Glutamatergic neuron (in vitro differentiated cells): ENCODE measurements at regions not wholly inside any gene's neighbourhood (a gene's known extent, or its start where the extent isn't known, plus 50 kb on each side); places are given as distances from the start of the nearest gene placed in this dataset.

Source experiments
- DNase-seq: peaks from one replicate; pipeline ENCODE4 v3.0.0; 2022
- H3K27ac Mint-ChIP-seq: one replicate; pipeline ENCODE4 v1.8.0; 2020; ENCODE audit warnings: mild to moderate bottlenecking, mixed read lengths, inconsistent platforms; ENCODE audit not compliant: unreplicated experiment
- H3K27me3 Mint-ChIP-seq: one replicate; pipeline ENCODE4 v1.8.0; 2020; ENCODE audit warnings: mild to moderate bottlenecking, moderate library complexity, mixed read lengths, inconsistent platforms; ENCODE audit not compliant: unreplicated experiment
- H3K36me3 Mint-ChIP-seq: one replicate; pipeline ENCODE4 v1.8.0; 2020; ENCODE audit warnings: mild to moderate bottlenecking, mixed read lengths, inconsistent platforms; ENCODE audit not compliant: unreplicated experiment
- H3K4me1 Mint-ChIP-seq: one replicate; pipeline ENCODE4 v1.8.0; 2020; ENCODE audit warnings: mild to moderate bottlenecking, low read depth, mixed read lengths, inconsistent platforms; ENCODE audit not compliant: unreplicated experiment
- H3K4me3 Mint-ChIP-seq: one replicate; pipeline ENCODE4 v1.8.0; 2020; ENCODE audit warnings: mild to moderate bottlenecking, mixed read lengths, inconsistent platforms; ENCODE audit not compliant: unreplicated experiment
- H3K9me3 Mint-ChIP-seq: one replicate; pipeline ENCODE4 v1.8.0; 2020; ENCODE audit warnings: mild to moderate bottlenecking, moderate library complexity, mixed read lengths, inconsistent platforms; ENCODE audit not compliant: unreplicated experiment
- CTCF ChIP-seq: fragments of 200-600 bp; sonication (generic); IDR thresholded peaks from one replicate; pipeline ENCODE4 v1.5.0; 2021; ENCODE audit not compliant: partially characterized antibody, unreplicated experiment

- TF ChIP-seq CTCF = no peak
- no peaks in the 10 kb centered on the region for H3K9me3 Mint-ChIP-seq
- no peak for DNase-seq
- no peak overlapping the region for H3K4me3 Mint-ChIP-seq
- H3K27ac Mint-ChIP-seq = no peak overlapping the region
- H3K27me3 Mint-ChIP-seq = no peaks in the 10 kb centered on the region
- no peaks in the 10 kb centered on the region for H3K4me1 Mint-ChIP-seq
- H3K36me3 Mint-ChIP-seq = no peaks in the 10 kb centered on the region
Measured at GRCh38 chr11:43239791-43240190, 72.0 kb upstream of the API5 start.

DNA sequence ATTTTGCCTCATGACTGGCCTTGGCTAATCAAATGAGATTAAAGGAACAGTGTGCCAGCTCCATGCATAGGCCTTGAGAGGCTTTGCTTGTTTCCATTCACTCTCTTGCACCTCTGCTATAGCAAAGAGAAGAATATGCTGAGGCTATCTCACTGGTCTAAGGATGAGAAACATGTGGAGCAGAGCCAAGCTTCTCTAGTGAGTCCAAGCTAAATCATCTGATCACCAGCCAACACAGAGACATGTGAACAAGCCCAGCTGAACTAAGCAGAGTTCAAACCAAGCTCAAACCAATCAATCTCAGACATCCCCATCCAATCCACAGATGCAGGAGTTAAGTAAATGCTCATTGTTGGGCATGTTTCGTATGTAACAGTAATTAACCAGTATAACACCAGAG, 69.4 kb upstream of the API5 start:
- Mint-ChIP-seq H3K4me1 (no peaks in the 10 kb centered on the region), H3K27me3 (no peaks in the 10 kb centered on the region), H3K27ac (no peak overlapping the region), H3K36me3 (no peaks in the 10 kb centered on the region), H3K9me3 (no peaks in the 10 kb centered on the region), H3K4me3 (no peak overlapping the region)
- DNase-seq = no peak
- TF ChIP-seq CTCF = no peak

GRCh38 chr11:43243927-43244326, 67.9 kb upstream of the API5 start:
- H3K27ac Mint-ChIP-seq = no peak overlapping the region
- no peaks in the 10 kb centered on the region for H3K27me3 Mint-ChIP-seq
- H3K36me3 Mint-ChIP-seq = no peaks in the 10 kb centered on the region
- DNase-seq = no peak
- H3K4me3 Mint-ChIP-seq = no peak overlapping the region
- no peak for TF ChIP-seq CTCF
- H3K4me1 Mint-ChIP-seq = no peaks in the 10 kb centered on the region
- no peaks in the 10 kb centered on the region for H3K9me3 Mint-ChIP-seq

- Mint-ChIP-seq H3K27me3 (no peaks in the 10 kb centered on the region), H3K36me3 (no peaks in the 10 kb centered on the region), H3K4me1 (no peaks in the 10 kb centered on the region), H3K27ac (no peak overlapping the region), H3K4me3 (no peak overlapping the region), H3K9me3 (no peaks in the 10 kb centered on the region)
- no peak for DNase-seq
- TF ChIP-seq CTCF = no peak
Measured at GRCh38 chr11:43245466-43245865, 66.3 kb upstream of the API5 start.

GRCh38 chr11:43250309-43250708, 61.5 kb upstream of the API5 start:
- no peak for TF ChIP-seq CTCF
- no peaks in the 10 kb centered on the region for H3K9me3 Mint-ChIP-seq
- DNase-seq = no peak
- no peak overlapping the region for H3K27ac Mint-ChIP-seq
- peaks cover 7% of the 10 kb centered on the region for H3K27me3 Mint-ChIP-seq
- H3K4me1 Mint-ChIP-seq = no peaks in the 10 kb centered on the region
- no peak overlapping the region for H3K4me3 Mint-ChIP-seq
- no peaks in the 10 kb centered on the region for H3K36me3 Mint-ChIP-seq
